Endothelial cell of umbilical vein (primary cell): ENCODE measurements at regions not wholly inside any gene's neighbourhood (a gene's known extent, or its start where the extent isn't known, plus 50 kb on each side); places are given as distances from the start of the nearest gene placed in this dataset.

Experiments
- BruUV-seq: library from RNA; stranded (reverse); fragments of 400-500 nt; replicated peaks from 2 replicates; lab custom pipeline; 2021; lab: Mats Ljungman, UMichigan
- CTCF ChIA-PET: fragments of 300-600, 350-600 bp; sonication (Branson Sonifier 250); formaldehyde crosslinking; loops from one replicate; lab custom pipeline; 2021; ENCODE audit warnings: antibody characterized with exemption, inconsistent platforms; lab: Charles Lee
- POLR2A ChIA-PET: fragments of 300-600, 350-600 bp; sonication (Branson Sonifier 250); formaldehyde crosslinking; loops from one replicate; lab custom pipeline; 2021; ENCODE audit warnings: antibody characterized with exemption, inconsistent platforms; lab: Charles Lee
- DNase-seq: peaks from one replicate; pipeline ENCODE4 v3.0.0-alpha.2; 2011; ENCODE audit warnings: low read depth, low spot score
- FAIRE-seq: peaks from 2 replicates; lab custom pipeline; 2011; peaks lifted over from hg19 to GRCh38; lab: Jason Lieb, UNC
- H2AFZ ChIP-seq: 2 replicates; pipeline ENCODE4 v1.6.0; 2012; ENCODE audit warnings: low read depth, low read length, control low read depth, inconsistent platforms
- H3K27ac ChIP-seq: 2 replicates; pipeline ENCODE4 v1.5.1; 2011; ENCODE audit warnings: low read depth, mild to moderate bottlenecking, control low read depth, low read length, moderate library complexity; ENCODE audit not compliant: insufficient read depth
- H3K27me3 ChIP-seq, 2 experiments: 2 replicates each; pipeline versions ENCODE4 v1.6.0 to v1.6.1; 2011; ENCODE audit warnings: low read length in 2 of 2, mixed read lengths in 1 of 2; ENCODE audit not compliant: control insufficient read depth in 2 of 2, insufficient read depth in 2 of 2
- H3K36me3 ChIP-seq, 2 experiments: 2 replicates in 1 of 2; 3 replicates in 1 of 2; pipeline ENCODE4 v1.5.1; 2011; ENCODE audit warnings: low read length in 2 of 2, mild to moderate bottlenecking in 1 of 2, moderate library complexity in 1 of 2; ENCODE audit not compliant: control insufficient read depth in 2 of 2, insufficient read depth in 2 of 2; ENCODE audit errors: extremely low read depth in 1 of 2
- H3K4me1 ChIP-seq: 3 replicates; pipeline ENCODE4 v1.5.1; 2011; ENCODE audit warnings: mild to moderate bottlenecking, low read length; ENCODE audit not compliant: control insufficient read depth, insufficient read depth; ENCODE audit errors: extremely low read depth
- H3K4me2 ChIP-seq: 2 replicates; pipeline ENCODE4 v1.6.1; 2011; ENCODE audit warnings: low read length, control low read depth, mixed read lengths; ENCODE audit not compliant: insufficient read depth
- H3K4me3 ChIP-seq, 3 experiments: fragments of 200-600 bp in 1 of 3; sonication (generic), shearing (Covaris generic) in 1 of 3; replicated peaks in 1 of 3; 2 replicates each; pipeline ENCODE4 v1.5.1; 2011 to 2016; ENCODE audit warnings: control low read depth in 3 of 3, low read length in 3 of 3, mild to moderate bottlenecking in 2 of 3, inconsistent platforms in 1 of 3, low read depth in 1 of 3, moderate library complexity in 1 of 3; ENCODE audit not compliant: insufficient read depth in 1 of 3
- H3K79me2 ChIP-seq: 2 replicates; pipeline ENCODE4 v1.6.0; 2012; ENCODE audit warnings: low read length, inconsistent platforms; ENCODE audit not compliant: control insufficient read depth, insufficient read depth
- H3K9ac ChIP-seq: replicated peaks from 2 replicates; pipeline ENCODE3; 2011; ENCODE audit warnings: low read length, control low read depth; ENCODE audit not compliant: insufficient read depth; ENCODE audit errors: extremely low read depth
- H3K9me1 ChIP-seq: replicated peaks from 3 replicates; pipeline ENCODE4 v1.6.0; 2011; ENCODE audit warnings: mild to moderate bottlenecking, low read length; ENCODE audit not compliant: control insufficient read depth, insufficient read depth; ENCODE audit errors: extremely low read depth
- H3K9me3 ChIP-seq: replicated peaks from 2 replicates; pipeline ENCODE4 v1.5.1; 2012; ENCODE audit warnings: low read length, inconsistent platforms; ENCODE audit not compliant: control insufficient read depth, insufficient read depth
- H4K20me1 ChIP-seq: replicated peaks from 2 replicates; pipeline ENCODE3; 2011; ENCODE audit warnings: mild to moderate bottlenecking, low read length; ENCODE audit not compliant: control insufficient read depth, insufficient read depth; ENCODE audit errors: extremely low read depth
- EZH2 ChIP-seq: IDR thresholded peaks from 2 replicates; pipeline ENCODE4 v1.6.1; 2012; ENCODE audit warnings: borderline replicate concordance, low read depth, mild to moderate bottlenecking, moderate library complexity, low read length, inconsistent platforms; ENCODE audit not compliant: severe bottlenecking
- FOS ChIP-seq: IDR thresholded peaks from 2 replicates; pipeline ENCODE4 v1.6.1; 2011; ENCODE audit warnings: mild to moderate bottlenecking, low read length, moderate library complexity, borderline replicate concordance; ENCODE audit not compliant: insufficient read depth
- GATA2 ChIP-seq: IDR thresholded peaks from 2 replicates; pipeline ENCODE4 v1.7.0; 2011; ENCODE audit warnings: low read depth, mild to moderate bottlenecking, moderate library complexity, mixed read lengths, low read length; ENCODE audit not compliant: insufficient read length, insufficient read depth
- JUN ChIP-seq: IDR thresholded peaks from 2 replicates; pipeline ENCODE4 v1.6.1; 2011; ENCODE audit warnings: borderline replicate concordance, low read depth; ENCODE audit not compliant: insufficient read length, insufficient read depth
- MAX ChIP-seq: IDR thresholded peaks from 2 replicates; pipeline ENCODE4 v1.6.1; 2011; ENCODE audit not compliant: insufficient read depth, insufficient read length
- MYC ChIP-seq: IDR thresholded peaks from one replicate; pipeline ENCODE4 v1.6.1; 2011; ENCODE audit warnings: mild to moderate bottlenecking, low read depth, low read length
- POLR2A ChIP-seq: IDR thresholded peaks from 2 replicates; pipeline ENCODE4 v1.6.1; 2012; ENCODE audit warnings: low read depth, mild to moderate bottlenecking, control low read depth, low read length
- POLR2AphosphoS5 ChIP-seq: IDR thresholded peaks from 2 replicates; pipeline ENCODE4 v1.6.1; 2012; ENCODE audit warnings: low read depth, mild to moderate bottlenecking, control low read depth, low read length, moderate library complexity; ENCODE audit not compliant: insufficient read depth
- dilution Hi-C: fragments of 300-500 bp; cut with MboI; formaldehyde crosslinking; loops from one replicate; pipeline ENCODE4 v1.15.0; 2019; ENCODE audit warnings: low sequenced_read_pairs; ENCODE audit not compliant: extremely low pct_ligation_motif_present
- intact Hi-C: fragments of 100-400 bp; cut with micrococcal nuclease; formaldehyde crosslinking; loops from one replicate; pipeline ENCODE4 v1.10.0; 2022
- TF ChIP-seq, protein P1 (sequence below), 2 donors: IDR thresholded peaks; 1 replicate in 1 of 2; 2 replicates in 1 of 2; pipeline ENCODE4 v1.5.1; 2011; ENCODE audit warnings: low read length in 2 of 2, mild to moderate bottlenecking in 2 of 2, moderate library complexity in 2 of 2, control low read depth in 1 of 2, inconsistent platforms in 1 of 2, low read depth in 1 of 2; ENCODE audit not compliant: insufficient read depth in 1 of 2; ENCODE audit errors: extremely low read depth in 1 of 2

DNA sequence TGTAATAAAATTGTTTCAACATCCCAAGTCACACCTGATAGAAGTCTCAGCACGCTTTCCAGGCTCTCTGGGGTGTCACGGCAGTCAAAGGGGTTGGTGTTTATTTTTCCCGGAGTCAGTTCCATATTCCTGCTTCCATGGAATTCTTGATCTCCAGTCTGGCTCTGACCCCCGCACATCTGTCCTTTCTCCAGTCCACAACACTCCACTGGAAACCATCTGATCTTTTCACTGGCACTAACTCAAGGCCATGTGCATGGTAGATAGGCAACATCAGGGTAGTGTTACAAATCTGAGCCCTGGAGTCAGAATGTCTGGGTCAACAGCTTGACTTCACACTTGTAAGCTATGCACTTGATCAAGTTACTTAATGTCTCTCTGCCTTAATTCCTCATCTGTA, 176.2 kb downstream of the WDR11 start:
- POLR2A ChIA-PET: no interaction called here
- dilution Hi-C loops: no loop called here
- DNase-seq: no peak
- BruUV-seq: no TSS peak
- FAIRE-seq: no peak
- no peak overlapping the region for H3K4me2 ChIP-seq
- intact Hi-C loops: no loop called here
- no peaks in the 10 kb centered on the region for H3K4me1 ChIP-seq
- H3K9ac ChIP-seq: no peak overlapping the region
- TF ChIP-seq POLR2AphosphoS5 (no peak), EZH2 (no peak), MYC (no peak), FOS (no peak), JUN (no peak), MAX (no peak)
- H3K9me1 ChIP-seq: no peaks in the 10 kb centered on the region
- no peaks in the 10 kb centered on the region for H4K20me1 ChIP-seq
- H3K4me3 ChIP-seq: no peak overlapping the region
- no peaks in the 10 kb centered on the region for H3K9me3 ChIP-seq
- CTCF ChIA-PET: no interaction called here
- H3K79me2 ChIP-seq: no peaks in the 10 kb centered on the region
- no peaks in the 10 kb centered on the region for H3K27me3 ChIP-seq
- H3K36me3 ChIP-seq: no peaks in the 10 kb centered on the region
- no peak overlapping the region for H2AFZ ChIP-seq
- no peak overlapping the region for H3K27ac ChIP-seq

DNA sequence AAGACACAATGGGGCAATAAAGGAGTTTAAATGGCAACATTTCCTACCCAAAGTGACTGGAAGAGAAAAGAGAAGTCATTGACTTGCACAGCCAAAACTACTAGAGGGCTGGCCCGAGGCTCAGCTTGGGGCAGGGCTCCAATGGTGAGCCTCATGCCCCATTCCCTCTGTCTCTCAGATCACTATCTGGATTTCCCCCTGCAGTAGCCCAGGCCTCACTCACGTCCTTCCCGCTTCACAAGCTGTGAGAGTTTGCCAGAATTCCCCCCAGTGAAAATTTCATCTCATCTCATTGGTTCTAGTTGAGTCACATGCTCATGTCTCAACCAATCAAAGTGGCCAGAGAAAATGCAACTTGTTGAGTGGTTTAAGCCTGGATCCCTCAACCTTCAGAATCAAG, 181.3 kb downstream of the WDR11 start:
- Histone ChIP-seq H3K4me3 (no peak overlapping the region), H3K36me3 (no peaks in the 10 kb centered on the region), H3K4me1 (no peaks in the 10 kb centered on the region), H3K9me1 (no peaks in the 10 kb centered on the region), H3K9me3 (no peaks in the 10 kb centered on the region), H3K9ac (no peak overlapping the region), H4K20me1 (no peaks in the 10 kb centered on the region), H3K4me2 (no peak overlapping the region), H2AFZ (no peak overlapping the region), H3K27ac (no peak overlapping the region), H3K27me3 (no peaks in the 10 kb centered on the region), H3K79me2 (no peaks in the 10 kb centered on the region)
- intact Hi-C loops (no loop called here), dilution Hi-C loops (no loop called here)
- BruUV-seq: no TSS peak
- DNase-seq: no peak
- CTCF ChIA-PET: no interaction called here
- POLR2A ChIA-PET: no interaction called here
- TF ChIP-seq POLR2AphosphoS5 (no peak), MYC (no peak), FOS (no peak), POLR2A (no peak), GATA2 (no peak), JUN (no peak), EZH2 (no peak), MAX (no peak)
- TF ChIP-seq, protein P1, sequence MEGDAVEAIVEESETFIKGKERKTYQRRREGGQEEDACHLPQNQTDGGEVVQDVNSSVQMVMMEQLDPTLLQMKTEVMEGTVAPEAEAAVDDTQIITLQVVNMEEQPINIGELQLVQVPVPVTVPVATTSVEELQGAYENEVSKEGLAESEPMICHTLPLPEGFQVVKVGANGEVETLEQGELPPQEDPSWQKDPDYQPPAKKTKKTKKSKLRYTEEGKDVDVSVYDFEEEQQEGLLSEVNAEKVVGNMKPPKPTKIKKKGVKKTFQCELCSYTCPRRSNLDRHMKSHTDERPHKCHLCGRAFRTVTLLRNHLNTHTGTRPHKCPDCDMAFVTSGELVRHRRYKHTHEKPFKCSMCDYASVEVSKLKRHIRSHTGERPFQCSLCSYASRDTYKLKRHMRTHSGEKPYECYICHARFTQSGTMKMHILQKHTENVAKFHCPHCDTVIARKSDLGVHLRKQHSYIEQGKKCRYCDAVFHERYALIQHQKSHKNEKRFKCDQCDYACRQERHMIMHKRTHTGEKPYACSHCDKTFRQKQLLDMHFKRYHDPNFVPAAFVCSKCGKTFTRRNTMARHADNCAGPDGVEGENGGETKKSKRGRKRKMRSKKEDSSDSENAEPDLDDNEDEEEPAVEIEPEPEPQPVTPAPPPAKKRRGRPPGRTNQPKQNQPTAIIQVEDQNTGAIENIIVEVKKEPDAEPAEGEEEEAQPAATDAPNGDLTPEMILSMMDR (IDR thresholded peaks at IDR 0.05; ENCODE audit: extremely low read depth in 1 of 2, insufficient read depth in 1 of 2, low read depth in 1 of 2, low read length in 2 of 2): no peak
- no peak for FAIRE-seq
